A673 (cell line): ENCODE measurements at regions not wholly inside any gene's neighbourhood (a gene's known extent, or its start where the extent isn't known, plus 50 kb on each side); places are given as distances from the start of the nearest gene placed in this dataset.

ENCODE experiments used
- BruUV-seq: library from RNA; stranded (reverse); fragments of 400-500 nt; replicated peaks from 2 replicates; lab custom pipeline; 2021; lab: Mats Ljungman, UMichigan
- CTCF ChIA-PET: fragments of 300-600 bp; sonication (Branson Sonifier 250); formaldehyde crosslinking; loops from one replicate; lab custom pipeline; 2022; ENCODE audit warnings: antibody characterized with exemption; lab: Charles Lee
- POLR2A ChIA-PET: fragments of 300-600 bp; sonication (Branson Sonifier 250); formaldehyde crosslinking; loops from one replicate; lab custom pipeline; 2022; ENCODE audit warnings: antibody characterized with exemption; ENCODE audit not compliant: low non-redundant PET; lab: Charles Lee
- DNase-seq: peaks from one replicate; pipeline ENCODE4 v3.0.0-alpha.2; 2015; ENCODE audit warnings: low spot score
- H3K27ac ChIP-seq: fragments of 200-600 bp; sonication (generic); 2 replicates; pipeline ENCODE4 v1.5.1; 2016; ENCODE audit warnings: mixed run types, low read depth, mild to moderate bottlenecking, mixed read lengths, antibody characterized with exemption, low read length; ENCODE audit not compliant: poor library complexity, severe bottlenecking
- H3K27me3 ChIP-seq: fragments of 200-600 bp; sonication (generic); replicated peaks from 2 replicates; pipeline ENCODE4 v1.6.1; 2017; ENCODE audit warnings: mixed run types, low read depth, mild to moderate bottlenecking, mixed read lengths, antibody characterized with exemption, low read length; ENCODE audit not compliant: insufficient read depth, poor library complexity
- H3K36me3 ChIP-seq: fragments of 200-600 bp; sonication (generic); 2 replicates; pipeline ENCODE4 v1.6.1; 2016; ENCODE audit warnings: mixed run types, mild to moderate bottlenecking, mixed read lengths, antibody characterized with exemption, low read length; ENCODE audit not compliant: insufficient read depth, poor library complexity, severe bottlenecking
- H3K4me1 ChIP-seq: fragments of 200-600 bp; sonication (generic); 2 replicates; pipeline ENCODE4 v1.6.1; 2017; ENCODE audit warnings: mixed run types, mild to moderate bottlenecking, mixed read lengths, antibody characterized with exemption, low read length; ENCODE audit not compliant: insufficient read depth, poor library complexity, severe bottlenecking
- H3K4me3 ChIP-seq: fragments of 200-600 bp; sonication (generic); 2 replicates; pipeline ENCODE4 v1.5.1; 2016; ENCODE audit warnings: low read depth, mixed run types, mild to moderate bottlenecking, mixed read lengths, low read length; ENCODE audit not compliant: poor library complexity, severe bottlenecking
- H3K9me3 ChIP-seq: fragments of 200-600 bp; sonication (generic); 2 replicates; pipeline ENCODE4 v1.6.1; 2016; ENCODE audit warnings: mixed run types, low read depth, mild to moderate bottlenecking, mixed read lengths, antibody characterized with exemption, low read length; ENCODE audit not compliant: poor library complexity, severe bottlenecking
- CTCF ChIP-seq: fragments of 300-800, 200-600 bp; sonication (generic); conservative IDR thresholded peaks from 2 replicates; pipeline ENCODE4 v1.5.1; 2017; ENCODE audit warnings: low read depth, mild to moderate bottlenecking, antibody characterized with exemption, low read length, moderate library complexity, mixed read lengths
- EZH2 ChIP-seq: fragments of 200-600 bp; sonication (generic); IDR thresholded peaks from 2 replicates; pipeline ENCODE4 v1.6.1; 2017; ENCODE audit warnings: borderline replicate concordance, low read depth, mild to moderate bottlenecking, mixed read lengths, antibody characterized with exemption, low read length; ENCODE audit not compliant: poor library complexity, severe bottlenecking
- intact Hi-C: fragments of 100-400 bp; cut with micrococcal nuclease; formaldehyde crosslinking; loops from one replicate; pipeline ENCODE4 v1.10.0; 2022; ENCODE audit not compliant: unreplicated experiment

- no TSS peak for BruUV-seq
- TF ChIP-seq EZH2 (no peak), CTCF (no peak)
- H3K27me3 ChIP-seq, result peaks cover 14% of the 10 kb centered on the region
- H3K9me3 ChIP-seq, result no peaks in the 10 kb centered on the region
- no peak overlapping the region for H3K27ac ChIP-seq
- no peak for DNase-seq
- H3K36me3 ChIP-seq, result no peaks in the 10 kb centered on the region
- CTCF ChIA-PET, result no interaction called here
- no peaks in the 10 kb centered on the region for H3K4me1 ChIP-seq
- intact Hi-C loops, result no loop called here
- POLR2A ChIA-PET, result no interaction called here
- H3K4me3 ChIP-seq, result no peak overlapping the region
Measured at GRCh38 chr22:49561338-49561737, 266.3 kb downstream of the BRD1 start.

GRCh38 chr22:49555526-49555925 lies 272.1 kb downstream of the BRD1 start:
- no TSS peak for BruUV-seq
- intact Hi-C loops, result no loop called here
- no peak for DNase-seq
- H3K27me3 ChIP-seq, result peaks cover 13% of the 10 kb centered on the region
- no peaks in the 10 kb centered on the region for H3K36me3 ChIP-seq
- peaks cover 10% of the 10 kb centered on the region for H3K4me1 ChIP-seq
- no peak overlapping the region for H3K4me3 ChIP-seq
- ChIA-PET POLR2A (no interaction called here), CTCF (no interaction called here)
- no peak for TF ChIP-seq EZH2
- no peak for TF ChIP-seq CTCF
- H3K27ac ChIP-seq, result no peak overlapping the region
- no peaks in the 10 kb centered on the region for H3K9me3 ChIP-seq

- BruUV-seq, result no TSS peak
- intact Hi-C loops, result no loop called here
- H3K4me1 ChIP-seq, result peaks cover 10% of the 10 kb centered on the region
- TF ChIP-seq EZH2 (no peak), CTCF (no peak)
- ChIA-PET CTCF (no interaction called here), POLR2A (no interaction called here)
- peaks cover 6% of the 10 kb centered on the region for H3K27me3 ChIP-seq
- no peaks in the 10 kb centered on the region for H3K9me3 ChIP-seq
- H3K4me3 ChIP-seq, result no peak overlapping the region
- no peak for DNase-seq
- no peaks in the 10 kb centered on the region for H3K36me3 ChIP-seq
- H3K27ac ChIP-seq, result no peak overlapping the region
Measured at GRCh38 chr22:49554741-49555140, 272.9 kb downstream of the BRD1 start.
